GM23338 (cell line): ENCODE measurements at regions not wholly inside any gene's neighbourhood (a gene's known extent, or its start where the extent isn't known, plus 50 kb on each side); places are given as distances from the start of the nearest gene placed in this dataset.

Source experiments
- ATAC-seq: fragments of 200-7000 bp; cut with Tn5 transposase; 3 replicates; pipeline ENCODE4 v1.9.1; 2020
- DNase-seq: peaks from one replicate; pipeline ENCODE4 v3.0.0-alpha.2; 2015; ENCODE audit warnings: low spot score
- H2AFZ ChIP-seq: fragments of 200-600 bp; sonication (generic); 2 replicates; pipeline ENCODE4 v1.8.0; 2016; ENCODE audit warnings: antibody characterized with exemption, mild to moderate bottlenecking, moderate library complexity
- H3F3A ChIP-seq: fragments of 200-600 bp; sonication (generic); replicated peaks from 2 replicates; pipeline ENCODE4 v1.8.0; 2017; ENCODE audit warnings: antibody characterized with exemption, mixed run types, low read depth
- H3K27ac ChIP-seq: fragments of 200-600 bp; sonication (generic); 2 replicates; pipeline ENCODE4 v1.6.1; 2016; ENCODE audit warnings: low read depth
- H3K27me3 ChIP-seq: fragments of 200-600 bp; sonication (generic); 2 replicates; pipeline ENCODE4 v1.8.0; 2016; ENCODE audit warnings: mild to moderate bottlenecking, mixed run types, moderate library complexity; ENCODE audit not compliant: insufficient read depth
- H3K36me3 ChIP-seq: fragments of 200-600 bp; sonication (generic); 2 replicates; pipeline ENCODE4 v1.8.0; 2016; ENCODE audit warnings: mild to moderate bottlenecking; ENCODE audit not compliant: insufficient read depth
- H3K4me1 ChIP-seq: fragments of 200-600 bp; sonication (generic); 2 replicates; pipeline ENCODE4 v1.8.0; 2016; ENCODE audit warnings: mild to moderate bottlenecking, moderate library complexity; ENCODE audit not compliant: insufficient read depth
- H3K4me2 ChIP-seq: fragments of 200-600 bp; sonication (generic); 2 replicates; pipeline ENCODE4 v1.7.1; 2017; ENCODE audit warnings: mixed run types
- H3K4me3 ChIP-seq: fragments of 200-600 bp; sonication (generic); 2 replicates; pipeline ENCODE4 v1.6.1; 2016; ENCODE audit warnings: mixed run types
- H3K79me2 ChIP-seq: fragments of 200-600 bp; sonication (generic); replicated peaks from 2 replicates; pipeline ENCODE4 v1.8.0; 2017; ENCODE audit warnings: mild to moderate bottlenecking; ENCODE audit not compliant: insufficient read depth
- H3K9me2 ChIP-seq: fragments of 200-600 bp; sonication (generic); 2 replicates; pipeline ENCODE4 v1.8.0; 2017; ENCODE audit not compliant: insufficient read depth
- H4K20me1 ChIP-seq: fragments of 200-600 bp; sonication (generic); replicated peaks from 2 replicates; pipeline ENCODE4 v1.8.0; 2017; ENCODE audit warnings: mild to moderate bottlenecking; ENCODE audit not compliant: insufficient read depth
- H3K27ac Mint-ChIP-seq: 2 replicates; pipeline ENCODE4 v1.8.0; 2020; ENCODE audit warnings: inconsistent platforms, mild to moderate bottlenecking, moderate library complexity, mixed read lengths
- H3K27me3 Mint-ChIP-seq: 3 replicates; pipeline ENCODE4 v1.8.0; 2022; ENCODE audit warnings: low read depth, mild to moderate bottlenecking, moderate library complexity, mixed read lengths, inconsistent platforms; ENCODE audit not compliant: insufficient read depth, poor library complexity
- H3K36me3 Mint-ChIP-seq: 3 replicates; pipeline ENCODE4 v1.8.0; 2021; ENCODE audit warnings: low read depth, mild to moderate bottlenecking, inconsistent platforms, moderate library complexity, mixed read lengths
- H3K4me1 Mint-ChIP-seq: 3 replicates; pipeline ENCODE4 v1.8.0; 2020; ENCODE audit warnings: mild to moderate bottlenecking, inconsistent platforms, mixed read lengths
- H3K4me3 Mint-ChIP-seq: 3 replicates; pipeline ENCODE4 v1.8.0; 2021; ENCODE audit warnings: moderate library complexity, mild to moderate bottlenecking, inconsistent platforms, mixed read lengths
- H3K9me3 Mint-ChIP-seq: 3 replicates; pipeline ENCODE4 v1.8.0; 2020; ENCODE audit warnings: moderate library complexity, mild to moderate bottlenecking, inconsistent platforms, mixed read lengths
- CREB1 ChIP-seq: fragments of 250-450 bp; sonication (Bioruptor Pico); IDR thresholded peaks from 2 replicates; pipeline ENCODE4 v1.5.0; 2020; ENCODE audit warnings: low read depth, mild to moderate bottlenecking, moderate library complexity
- ETS1 ChIP-seq: IDR thresholded peaks from 2 replicates; pipeline ENCODE4 v1.6.1; 2016; ENCODE audit warnings: antibody characterized with exemption
- POLR2AphosphoS5 ChIP-seq: IDR thresholded peaks from 2 replicates; pipeline ENCODE4 v1.6.1; 2016; ENCODE audit warnings: antibody characterized with exemption, low read depth
- REST ChIP-seq: IDR thresholded peaks from one replicate; pipeline ENCODE4 v1.6.1; 2018; ENCODE audit warnings: antibody characterized with exemption; ENCODE audit not compliant: unreplicated experiment
- STAT1 ChIP-seq: IDR thresholded peaks from one replicate; pipeline ENCODE4 v1.6.1; 2016; ENCODE audit warnings: antibody characterized with exemption; ENCODE audit not compliant: unreplicated experiment
- ZNF114 ChIP-seq: fragments of 250-450 bp; sonication (Bioruptor Pico); IDR thresholded peaks from 2 replicates; pipeline ENCODE4 v1.5.0; 2020; ENCODE audit warnings: mild to moderate bottlenecking, moderate library complexity
- ZNF331 ChIP-seq: fragments of 250-450 bp; sonication (Bioruptor Pico); IDR thresholded peaks from 2 replicates; pipeline ENCODE4 v1.5.0; 2020; ENCODE audit warnings: low read depth, mild to moderate bottlenecking, moderate library complexity
- TF ChIP-seq, protein P1 (sequence below), 2 experiments: fragments of 200-600 bp in 1 of 2; sonication (generic) in 1 of 2; conservative IDR thresholded peaks; 2 replicates each; pipeline versions ENCODE4 v1.5.1 to v1.6.1; 2016 to 2017; ENCODE audit warnings: antibody characterized with exemption in 2 of 2, low read depth in 2 of 2, mild to moderate bottlenecking in 2 of 2, moderate library complexity in 1 of 2

- TF ChIP-seq, protein P1, sequence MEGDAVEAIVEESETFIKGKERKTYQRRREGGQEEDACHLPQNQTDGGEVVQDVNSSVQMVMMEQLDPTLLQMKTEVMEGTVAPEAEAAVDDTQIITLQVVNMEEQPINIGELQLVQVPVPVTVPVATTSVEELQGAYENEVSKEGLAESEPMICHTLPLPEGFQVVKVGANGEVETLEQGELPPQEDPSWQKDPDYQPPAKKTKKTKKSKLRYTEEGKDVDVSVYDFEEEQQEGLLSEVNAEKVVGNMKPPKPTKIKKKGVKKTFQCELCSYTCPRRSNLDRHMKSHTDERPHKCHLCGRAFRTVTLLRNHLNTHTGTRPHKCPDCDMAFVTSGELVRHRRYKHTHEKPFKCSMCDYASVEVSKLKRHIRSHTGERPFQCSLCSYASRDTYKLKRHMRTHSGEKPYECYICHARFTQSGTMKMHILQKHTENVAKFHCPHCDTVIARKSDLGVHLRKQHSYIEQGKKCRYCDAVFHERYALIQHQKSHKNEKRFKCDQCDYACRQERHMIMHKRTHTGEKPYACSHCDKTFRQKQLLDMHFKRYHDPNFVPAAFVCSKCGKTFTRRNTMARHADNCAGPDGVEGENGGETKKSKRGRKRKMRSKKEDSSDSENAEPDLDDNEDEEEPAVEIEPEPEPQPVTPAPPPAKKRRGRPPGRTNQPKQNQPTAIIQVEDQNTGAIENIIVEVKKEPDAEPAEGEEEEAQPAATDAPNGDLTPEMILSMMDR (conservative IDR thresholded peaks at IDR 0.05; ENCODE audit: low read depth in 2 of 2), result no peak
- TF ChIP-seq POLR2AphosphoS5, result no peak
- TF ChIP-seq REST, result no peak
- TF ChIP-seq CREB1 (CRISPR knock-in tag), result no peak
These were observed 67.5 kb downstream of the UNCX start (continued) for GRCh38 chr7:1300206-1300605.

- no peaks in the 10 kb centered on the region for H3K4me1 Mint-ChIP-seq
- H3K79me2 ChIP-seq, result no peaks in the 10 kb centered on the region
- DNase-seq, result no peak
- H3K9me2 ChIP-seq, result no peaks in the 10 kb centered on the region
- H3K9me3 Mint-ChIP-seq, result no peaks in the 10 kb centered on the region
- no peak overlapping the region for H2AFZ ChIP-seq
- no peaks in the 10 kb centered on the region for H3K36me3 Mint-ChIP-seq
- H3K27ac ChIP-seq, result no peak overlapping the region
- no peak overlapping the region for H3K27ac Mint-ChIP-seq
- H3K4me2 ChIP-seq, result no peak overlapping the region
- H3K36me3 ChIP-seq, result no peaks in the 10 kb centered on the region
- no peak overlapping the region for H3K4me3 ChIP-seq
- H3K4me3 Mint-ChIP-seq, result no peak overlapping the region
- H3F3A ChIP-seq, result no peaks in the 10 kb centered on the region
- 0 out of 2 replicates have a peak, but pooled peaks cover 2% of the 10 kb centered on the region for H4K20me1 ChIP-seq
- no peaks in the 10 kb centered on the region for H3K27me3 ChIP-seq
- H3K4me1 ChIP-seq, result no peaks in the 10 kb centered on the region
- no peak for ATAC-seq
- peaks cover 5% of the 10 kb centered on the region for H3K27me3 Mint-ChIP-seq
- TF ChIP-seq STAT1 (no peak), ZNF331 (CRISPR knock-in tag) (no peak), CREB1 (CRISPR knock-in tag) (no peak), POLR2AphosphoS5 (no peak), ETS1 (no peak), ZNF114 (CRISPR knock-in tag) (no peak), REST (no peak)
- TF ChIP-seq, protein P1 (conservative IDR thresholded peaks at IDR 0.05; ENCODE audit: low read depth in 2 of 2), result no peak
These were observed 68.0 kb downstream of the UNCX start for GRCh38 chr7:1300636-1301035.
